Embryonic facial prominence (tissue), 1 donor: ENCODE measurements at regions not wholly inside any gene's neighbourhood (a gene's known extent, or its start where the extent isn't known, plus 50 kb on each side); places are given as distances from the start of the nearest gene placed in this dataset.
A peak's percentile ranks its signal among the peaks of the same experiment; 100 is the strongest.

ENCODE experiments used
- DNase-seq: peaks from one replicate; pipeline ENCODE4 v3.0.0-alpha.2; 2016; ENCODE audit errors: extremely low spot score

DNA sequence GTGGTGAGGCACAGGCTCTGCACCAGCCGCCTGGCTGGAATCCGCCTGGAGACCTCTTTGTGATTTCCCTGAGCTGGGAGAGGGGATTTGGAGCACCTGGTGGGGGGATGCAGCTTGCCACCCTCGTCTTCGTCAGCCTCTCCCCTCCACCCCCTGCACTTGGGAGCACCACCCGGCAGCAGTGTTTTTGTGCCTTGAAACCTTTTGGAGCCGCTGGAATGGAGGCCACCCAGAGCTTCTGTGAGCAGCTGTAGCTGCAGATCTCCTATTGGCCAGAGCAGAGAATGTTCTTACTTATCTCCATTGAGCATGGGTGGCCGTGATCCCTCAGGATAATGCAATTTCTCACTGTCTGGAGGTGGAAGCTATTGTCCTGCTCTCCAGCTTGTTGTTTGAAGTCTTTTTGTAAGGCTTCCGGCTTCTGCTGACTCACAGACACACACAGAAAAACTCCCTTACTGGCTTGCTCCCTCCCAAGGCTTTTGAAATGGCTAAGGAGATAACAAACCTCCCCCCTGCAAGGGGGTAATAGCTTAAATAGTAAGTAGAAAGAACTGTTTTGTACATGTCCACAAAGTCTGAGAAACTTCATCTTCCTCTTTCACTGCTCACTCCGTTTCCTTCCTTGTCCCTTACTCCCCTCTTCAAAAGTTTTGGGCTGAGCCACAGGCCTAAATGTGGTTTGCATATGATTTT lies 271.2 kb downstream of the PRL start:
- DNase-seq = no peak

- peak; percentile 35 for DNase-seq
Measured at GRCh38 chr6:22026164-22026678, 270.6 kb downstream of the PRL start.

GRCh38 chr6:22027040-22027725 lies 269.7 kb downstream of the PRL start:
- DNase-seq = no peak

DNA sequence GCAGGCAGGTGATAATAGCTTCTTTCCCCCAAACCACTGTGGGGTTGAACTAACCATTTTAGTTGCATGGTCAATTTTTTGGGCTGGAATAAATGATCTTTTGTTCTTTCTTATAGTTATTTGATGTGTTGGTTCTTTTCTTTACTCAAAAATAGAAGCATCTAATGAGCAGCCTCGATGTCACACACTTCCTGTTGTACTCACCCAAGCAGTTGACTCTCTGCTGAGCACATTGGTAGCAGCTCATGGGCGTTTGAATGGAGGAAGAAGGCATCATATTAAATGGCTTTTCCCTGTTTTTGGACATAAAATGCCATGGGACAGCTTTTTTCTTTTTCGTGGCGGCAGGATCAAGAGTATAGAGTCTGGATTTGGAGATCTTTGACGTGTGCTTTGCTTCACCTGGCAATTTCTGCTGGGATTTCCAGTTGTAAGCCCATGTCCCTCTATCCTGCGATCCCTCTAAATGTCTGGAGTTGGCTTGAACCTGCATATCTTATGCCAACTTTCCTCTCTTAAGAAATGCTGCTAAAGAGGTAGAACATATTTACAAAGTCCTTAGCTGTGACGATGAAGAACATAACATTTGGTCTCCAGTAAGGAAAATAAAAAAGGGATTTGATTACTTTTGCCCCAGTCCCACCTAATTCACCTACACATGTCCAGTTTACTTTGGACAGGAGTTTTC lies 268.3 kb downstream of the PRL start:
- no peak for DNase-seq

GRCh38 chr6:22029171-22029570 lies 267.7 kb downstream of the PRL start:
- DNase-seq = no peak

DNA sequence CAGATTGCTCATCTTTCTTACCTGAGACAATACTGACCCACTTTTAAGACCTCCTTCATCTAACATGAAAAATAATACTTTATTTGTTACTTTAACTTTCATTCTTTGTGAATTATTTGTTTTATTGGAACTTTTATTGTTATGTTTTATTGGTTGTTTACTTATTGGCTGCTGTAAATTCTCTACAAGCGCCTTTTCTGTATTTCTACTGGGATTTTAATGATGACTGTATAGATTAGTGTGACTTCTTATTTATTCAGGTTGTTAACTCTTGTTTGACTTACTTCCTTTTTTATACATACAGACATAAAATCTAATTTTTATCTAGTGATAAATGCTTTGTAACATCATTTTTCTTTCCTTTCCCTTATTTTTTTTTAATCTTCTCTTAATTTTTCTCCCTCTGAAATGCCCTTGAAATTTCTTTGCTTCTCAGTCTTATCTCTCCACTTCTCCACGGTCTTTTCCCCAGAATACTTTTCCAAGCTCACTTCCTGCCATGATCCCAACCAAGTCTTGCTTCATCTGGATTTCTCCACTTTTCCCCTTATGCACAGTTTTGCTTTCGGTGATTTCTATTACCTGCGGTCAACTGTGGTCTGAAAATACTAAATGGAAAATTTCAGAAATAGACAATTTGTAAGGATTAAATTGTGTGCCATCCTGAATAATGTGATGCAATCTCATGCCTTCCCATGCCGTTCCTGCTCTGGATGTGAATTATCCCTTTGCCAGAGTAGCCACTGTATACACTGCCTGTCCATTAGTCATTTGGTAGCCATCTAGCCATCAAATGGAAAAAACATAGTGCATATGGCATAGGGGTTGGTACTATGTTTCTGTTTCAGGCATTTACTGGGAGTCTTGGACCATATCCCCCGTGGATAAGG lies 265.9 kb downstream of the PRL start:
- no peak for DNase-seq

GRCh38 chr6:22035690-22036089 lies 261.1 kb downstream of the PRL start:
- DNase-seq = no peak

DNA sequence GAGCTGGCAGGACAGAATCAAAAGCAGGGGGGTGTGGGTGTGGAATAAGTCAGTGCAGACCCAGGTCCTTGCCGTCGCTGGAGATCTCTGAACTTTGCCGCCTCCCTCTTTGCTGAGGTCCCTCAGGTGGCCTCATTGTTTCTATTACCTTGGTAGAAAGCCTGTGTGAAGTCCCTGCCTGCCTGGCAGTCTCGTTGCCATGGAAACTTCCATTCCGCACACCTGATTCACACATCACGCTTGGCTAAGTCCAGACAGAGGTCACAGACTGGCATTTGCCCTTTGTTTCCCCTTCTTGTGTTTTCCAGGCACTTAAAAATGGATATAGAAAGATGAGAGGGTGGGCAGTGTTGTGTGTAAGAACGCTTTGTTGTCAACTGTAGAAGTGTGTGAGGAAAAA lies 260.6 kb downstream of the PRL start:
- DNase-seq = no peak

GRCh38 chr6:22036699-22037098 lies 260.1 kb downstream of the PRL start:
- no peak for DNase-seq

- no peak for DNase-seq
Measured at GRCh38 chr6:22041797-22042480, 254.9 kb downstream of the PRL start.

DNA sequence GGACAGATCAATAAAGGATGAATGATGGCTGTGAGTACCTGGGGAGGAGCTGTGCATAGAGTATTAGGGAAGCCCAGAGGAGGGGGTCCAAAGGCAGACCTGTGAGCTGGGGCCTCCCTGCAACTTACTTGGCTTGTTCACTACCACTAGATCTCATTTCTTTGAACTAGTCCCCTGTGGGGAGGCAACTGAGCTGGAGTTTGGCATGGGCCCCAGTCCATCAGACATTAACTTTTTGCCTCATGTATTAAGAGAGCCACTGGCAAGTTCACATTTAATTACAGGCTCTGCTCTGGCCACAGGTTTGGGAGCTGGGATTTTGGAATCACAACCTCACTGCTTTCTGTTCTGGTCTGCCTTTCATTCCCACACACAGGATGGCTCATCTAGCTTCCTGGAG lies 254.1 kb downstream of the PRL start:
- no peak for DNase-seq

- DNase-seq = no peak
Measured at GRCh38 chr6:22043284-22043962, 253.4 kb downstream of the PRL start.

DNA sequence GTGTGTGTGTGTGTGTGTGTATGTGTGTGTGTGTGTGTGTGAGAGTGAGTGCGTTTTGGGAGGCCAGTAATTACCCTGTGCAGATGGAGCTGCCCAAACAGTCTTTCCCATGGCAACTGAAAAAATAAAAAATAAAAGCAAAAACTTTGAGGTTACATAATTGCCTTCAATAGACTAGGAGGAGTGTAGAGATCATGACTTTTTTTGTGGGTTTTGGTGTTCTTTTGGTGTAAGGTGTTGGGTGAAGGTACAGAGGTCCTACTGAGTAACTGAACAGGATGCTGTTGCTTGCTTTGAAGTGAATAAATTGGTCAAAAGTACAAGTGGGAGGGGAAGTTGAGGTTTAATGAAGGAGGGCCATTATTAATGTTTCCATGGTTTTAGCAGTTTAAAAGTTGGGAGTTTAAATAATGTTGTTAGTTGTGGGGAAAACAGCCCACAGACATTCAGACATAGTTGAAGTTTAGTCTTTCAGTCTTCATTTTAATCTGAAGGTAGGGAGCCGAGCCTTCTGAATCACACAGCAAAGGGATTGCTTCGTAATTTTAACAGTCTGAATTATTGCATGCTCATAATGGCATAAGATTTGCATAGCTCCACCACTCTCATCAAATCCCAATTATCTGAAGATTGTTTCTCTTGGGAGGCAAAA lies 251.4 kb downstream of the PRL start:
- DNase-seq = no peak

DNA sequence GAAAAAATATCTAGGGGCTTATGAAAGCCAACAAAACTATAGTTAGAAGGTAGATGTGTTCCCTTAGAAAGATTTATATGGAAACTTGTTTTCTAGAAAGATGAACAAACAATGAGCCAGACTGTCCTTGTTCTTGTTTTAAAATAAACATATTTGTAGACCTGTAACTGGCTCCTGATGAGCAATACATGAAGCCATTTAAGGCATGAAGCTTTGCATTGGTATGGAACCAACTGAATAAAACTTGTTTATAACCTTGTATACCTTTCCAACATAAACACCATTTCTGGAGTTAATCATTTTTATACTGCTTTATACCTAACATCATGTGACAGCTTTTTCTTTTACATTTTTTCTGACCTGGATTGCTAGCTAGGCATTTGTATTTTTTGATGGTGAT lies 247.8 kb downstream of the PRL start:
- no peak for DNase-seq

- no peak for DNase-seq
Measured at GRCh38 chr6:22053391-22053997, 243.3 kb downstream of the PRL start.

- no peak for DNase-seq
Measured at GRCh38 chr6:22056398-22056797, 240.4 kb downstream of the PRL start.

GRCh38 chr6:22057962-22058361 lies 238.9 kb downstream of the PRL start:
- no peak for DNase-seq

GRCh38 chr6:22059126-22059525 lies 237.7 kb downstream of the PRL start:
- DNase-seq = no peak

- no peak for DNase-seq
Measured at GRCh38 chr6:22059946-22060345, 236.9 kb downstream of the PRL start.
